Right lobe of liver (tissue), 4 donors: ENCODE measurements at regions not wholly inside any gene's neighbourhood (a gene's known extent, or its start where the extent isn't known, plus 50 kb on each side); places are given as distances from the start of the nearest gene placed in this dataset.

Experiments
- CTCF ChIP-seq, 4 donors: fragments of 200-600 bp in 3 of 4; fragments of 450-650 bp in 1 of 4; IDR thresholded peaks; one replicate each; pipeline versions ENCODE4 v1.5.1 to v1.8.0; 2016 to 2022; ENCODE audit warnings: antibody characterized with exemption in 4 of 4, mild to moderate bottlenecking in 2 of 4
- POLR2A ChIP-seq: fragments of 450-650 bp; IDR thresholded peaks from one replicate; pipeline ENCODE4 v1.6.1; 2017; ENCODE audit warnings: antibody characterized with exemption, mild to moderate bottlenecking
- donor health status: DM: no; HTN: no; CAD: no.
- donor health status: DM: no; HTN: no; CAD: no.
- donor health status: DM: no; HTN: yes; CAD: no.

- TF ChIP-seq POLR2A, result no peak
- no peak for TF ChIP-seq CTCF (IDR thresholded peaks at IDR 0.05)
Observed at GRCh38 chr18:54515149-54515548, 75.9 kb upstream of the DYNAP start.
